ENCODE measurements at regions not wholly inside any gene's neighbourhood (a gene's known extent, or its start where the extent isn't known, plus 50 kb on each side); places are given as distances from the start of the nearest gene placed in this dataset.

DNA sequence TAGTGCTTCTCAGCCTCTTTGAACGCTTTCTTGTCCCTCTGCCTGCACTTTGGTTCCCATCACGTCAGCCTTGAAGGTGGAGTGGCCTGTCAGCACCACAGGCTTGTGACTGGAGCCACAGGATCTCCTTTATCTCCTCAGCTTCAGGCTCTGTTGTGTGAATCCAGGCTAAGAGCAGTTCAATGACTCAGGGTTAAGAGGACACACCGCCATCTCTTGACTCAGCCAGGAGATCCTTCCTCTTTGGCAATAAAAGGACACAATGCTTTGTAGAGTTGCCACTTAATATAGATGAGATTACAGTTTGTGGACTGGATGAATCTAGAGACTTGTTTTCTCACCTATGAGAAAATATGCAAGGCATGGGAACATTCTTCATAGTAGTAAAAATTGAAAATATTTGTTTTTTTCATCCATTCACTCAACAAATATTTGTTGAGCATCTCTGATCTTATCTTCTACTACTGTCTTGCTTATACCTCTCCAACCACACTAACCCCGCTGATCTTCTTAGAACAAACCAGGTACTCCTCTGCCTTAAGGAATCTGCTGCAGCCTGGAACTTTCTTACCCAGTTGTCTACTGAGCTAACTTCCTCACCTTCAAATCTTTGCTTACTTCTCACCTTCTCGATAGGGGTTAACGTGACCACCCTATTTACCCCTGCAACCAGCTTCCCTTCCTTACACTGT, 62.3 kb downstream of the UCHL1 start:
- TF ChIP-seq REST (IDR thresholded peaks at IDR 0.05; ENCODE audit: low read depth) (no peak), TCF12 (IDR thresholded peaks at IDR 0.05; ENCODE audit: low read depth) (no peak), CEBPB (IDR thresholded peaks at IDR 0.05) (no peak), EGR1 (IDR thresholded peaks at IDR 0.05) (no peak), FOXM1 (IDR thresholded peaks at IDR 0.05; ENCODE audit: borderline replicate concordance, low read depth) (no peak), CREB1 (IDR thresholded peaks at IDR 0.05; ENCODE audit: low read depth) (no peak), YY1 (IDR thresholded peaks at IDR 0.05; ENCODE audit: low read depth) (no peak), TEAD4 (IDR thresholded peaks at IDR 0.05) (no peak)
- TF ChIP-seq, protein P1, sequence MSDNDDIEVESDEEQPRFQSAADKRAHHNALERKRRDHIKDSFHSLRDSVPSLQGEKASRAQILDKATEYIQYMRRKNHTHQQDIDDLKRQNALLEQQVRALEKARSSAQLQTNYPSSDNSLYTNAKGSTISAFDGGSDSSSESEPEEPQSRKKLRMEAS (IDR thresholded peaks at IDR 0.05), result no peak

- TF ChIP-seq FOXM1 (IDR thresholded peaks at IDR 0.05; ENCODE audit: borderline replicate concordance, low read depth), result no peak
- TF ChIP-seq TEAD4 (IDR thresholded peaks at IDR 0.05), result 0 out of 2 replicates have a peak, but pooled peaks have one; percentile 9
- TF ChIP-seq CREB1 (IDR thresholded peaks at IDR 0.05; ENCODE audit: low read depth), result no peak
Observed at GRCh38 chr4:41319553-41319952, 62.8 kb downstream of the UCHL1 start.

GRCh38 chr4:41320278-41320677, 63.5 kb downstream of the UCHL1 start:
- TF ChIP-seq, protein P1 (IDR thresholded peaks at IDR 0.05), result no peak
- TF ChIP-seq TEAD4 (IDR thresholded peaks at IDR 0.05) (no peak), NFIC (IDR thresholded peaks at IDR 0.05) (no peak), REST (IDR thresholded peaks at IDR 0.05; ENCODE audit: low read depth) (no peak)
- TF ChIP-seq, protein P2, sequence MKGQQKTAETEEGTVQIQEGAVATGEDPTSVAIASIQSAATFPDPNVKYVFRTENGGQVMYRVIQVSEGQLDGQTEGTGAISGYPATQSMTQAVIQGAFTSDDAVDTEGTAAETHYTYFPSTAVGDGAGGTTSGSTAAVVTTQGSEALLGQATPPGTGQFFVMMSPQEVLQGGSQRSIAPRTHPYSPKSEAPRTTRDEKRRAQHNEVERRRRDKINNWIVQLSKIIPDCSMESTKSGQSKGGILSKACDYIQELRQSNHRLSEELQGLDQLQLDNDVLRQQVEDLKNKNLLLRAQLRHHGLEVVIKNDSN (IDR thresholded peaks at IDR 0.05), result no peak

GRCh38 chr4:41320786-41321185, 64.1 kb downstream of the UCHL1 start:
- TF ChIP-seq, protein P1 (IDR thresholded peaks at IDR 0.05), result no peak
- TF ChIP-seq RAD21 (IDR thresholded peaks at IDR 0.05; ENCODE audit: low read depth), result no peak
- TF ChIP-seq EP300 (IDR thresholded peaks at IDR 0.05; ENCODE audit: borderline replicate concordance), result no peak
- no peak for TF ChIP-seq YY1 (IDR thresholded peaks at IDR 0.05; ENCODE audit: low read depth)
- no peak for TF ChIP-seq CREB1 (IDR thresholded peaks at IDR 0.05; ENCODE audit: low read depth)
- TF ChIP-seq, protein P2 (IDR thresholded peaks at IDR 0.05), result no peak
- TF ChIP-seq ZBTB7A (IDR thresholded peaks at IDR 0.05; ENCODE audit: low read depth), result no peak
- TF ChIP-seq TCF12 (IDR thresholded peaks at IDR 0.05; ENCODE audit: low read depth), result no peak
- no peak for TF ChIP-seq TEAD4 (IDR thresholded peaks at IDR 0.05)
- no peak for TF ChIP-seq CEBPB (IDR thresholded peaks at IDR 0.05)
- no peak for TF ChIP-seq REST (IDR thresholded peaks at IDR 0.05; ENCODE audit: low read depth)
- no peak for TF ChIP-seq FOXM1 (IDR thresholded peaks at IDR 0.05; ENCODE audit: borderline replicate concordance, low read depth)
- TF ChIP-seq EGR1 (IDR thresholded peaks at IDR 0.05), result no peak
